ENCODE measurements at regions not wholly inside any gene's neighbourhood (a gene's known extent, or its start where the extent isn't known, plus 50 kb on each side); places are given as distances from the start of the nearest gene placed in this dataset.

- TF ChIP-seq, protein P1, sequence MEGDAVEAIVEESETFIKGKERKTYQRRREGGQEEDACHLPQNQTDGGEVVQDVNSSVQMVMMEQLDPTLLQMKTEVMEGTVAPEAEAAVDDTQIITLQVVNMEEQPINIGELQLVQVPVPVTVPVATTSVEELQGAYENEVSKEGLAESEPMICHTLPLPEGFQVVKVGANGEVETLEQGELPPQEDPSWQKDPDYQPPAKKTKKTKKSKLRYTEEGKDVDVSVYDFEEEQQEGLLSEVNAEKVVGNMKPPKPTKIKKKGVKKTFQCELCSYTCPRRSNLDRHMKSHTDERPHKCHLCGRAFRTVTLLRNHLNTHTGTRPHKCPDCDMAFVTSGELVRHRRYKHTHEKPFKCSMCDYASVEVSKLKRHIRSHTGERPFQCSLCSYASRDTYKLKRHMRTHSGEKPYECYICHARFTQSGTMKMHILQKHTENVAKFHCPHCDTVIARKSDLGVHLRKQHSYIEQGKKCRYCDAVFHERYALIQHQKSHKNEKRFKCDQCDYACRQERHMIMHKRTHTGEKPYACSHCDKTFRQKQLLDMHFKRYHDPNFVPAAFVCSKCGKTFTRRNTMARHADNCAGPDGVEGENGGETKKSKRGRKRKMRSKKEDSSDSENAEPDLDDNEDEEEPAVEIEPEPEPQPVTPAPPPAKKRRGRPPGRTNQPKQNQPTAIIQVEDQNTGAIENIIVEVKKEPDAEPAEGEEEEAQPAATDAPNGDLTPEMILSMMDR (IDR thresholded peaks at IDR 0.05; ENCODE audit: insufficient read depth, low read length, poor library complexity, severe bottlenecking) = no peak
- no peak for TF ChIP-seq EZH2phosphoT487 (conservative IDR thresholded peaks at IDR 0.05; ENCODE audit: low read length)
Observed at GRCh38 chr5:114184006-114184405, 177.9 kb upstream of the KCNN2 start.

Data from SU-DHL-6 (cell line).